Body of pancreas (tissue), 4 donors: ENCODE measurements at regions not wholly inside any gene's neighbourhood (a gene's known extent, or its start where the extent isn't known, plus 50 kb on each side); places are given as distances from the start of the nearest gene placed in this dataset.

Source experiments
- POLR2A ChIP-seq, 3 donors: fragments of 450-650 bp; IDR thresholded peaks; one replicate each; pipeline ENCODE4 v1.6.1; 2016; ENCODE audit warnings: antibody characterized with exemption in 3 of 3, mild to moderate bottlenecking in 2 of 3
- TF ChIP-seq, protein P1 (sequence below), 7 experiments: fragments of 450-650 bp in 4 of 7; fragments of 200-600 bp in 3 of 7; sonication (generic) in 3 of 7; IDR thresholded peaks; one replicate each; pipeline ENCODE4 v1.5.1; 2016 to 2019; ENCODE audit warnings: antibody characterized with exemption in 7 of 7

DNA sequence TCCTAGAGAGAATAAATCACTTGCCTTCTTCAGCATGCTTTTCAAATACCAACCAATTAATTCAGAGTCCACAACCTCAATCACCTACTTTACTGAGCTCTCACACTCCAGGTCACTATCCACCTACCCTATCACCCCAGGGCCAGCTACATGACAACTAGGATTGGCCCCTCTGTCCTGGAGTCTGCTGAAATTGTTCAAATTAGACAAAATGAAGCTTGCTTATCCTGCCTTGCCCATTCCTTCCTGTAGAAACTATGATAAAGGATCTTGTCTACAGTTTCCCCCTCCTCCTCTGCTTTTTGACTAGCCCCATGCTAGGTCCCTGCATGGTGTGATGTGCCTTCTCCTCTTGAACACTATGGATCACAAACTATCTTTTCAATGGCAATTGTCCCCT is 94.5 kb downstream of the JRKL start:
- TF ChIP-seq POLR2A (IDR thresholded peaks at IDR 0.05), result no peak
- TF ChIP-seq, protein P1, sequence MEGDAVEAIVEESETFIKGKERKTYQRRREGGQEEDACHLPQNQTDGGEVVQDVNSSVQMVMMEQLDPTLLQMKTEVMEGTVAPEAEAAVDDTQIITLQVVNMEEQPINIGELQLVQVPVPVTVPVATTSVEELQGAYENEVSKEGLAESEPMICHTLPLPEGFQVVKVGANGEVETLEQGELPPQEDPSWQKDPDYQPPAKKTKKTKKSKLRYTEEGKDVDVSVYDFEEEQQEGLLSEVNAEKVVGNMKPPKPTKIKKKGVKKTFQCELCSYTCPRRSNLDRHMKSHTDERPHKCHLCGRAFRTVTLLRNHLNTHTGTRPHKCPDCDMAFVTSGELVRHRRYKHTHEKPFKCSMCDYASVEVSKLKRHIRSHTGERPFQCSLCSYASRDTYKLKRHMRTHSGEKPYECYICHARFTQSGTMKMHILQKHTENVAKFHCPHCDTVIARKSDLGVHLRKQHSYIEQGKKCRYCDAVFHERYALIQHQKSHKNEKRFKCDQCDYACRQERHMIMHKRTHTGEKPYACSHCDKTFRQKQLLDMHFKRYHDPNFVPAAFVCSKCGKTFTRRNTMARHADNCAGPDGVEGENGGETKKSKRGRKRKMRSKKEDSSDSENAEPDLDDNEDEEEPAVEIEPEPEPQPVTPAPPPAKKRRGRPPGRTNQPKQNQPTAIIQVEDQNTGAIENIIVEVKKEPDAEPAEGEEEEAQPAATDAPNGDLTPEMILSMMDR (IDR thresholded peaks at IDR 0.05), result no peak
